ENCODE measurements at regions not wholly inside any gene's neighbourhood (a gene's known extent, or its start where the extent isn't known, plus 50 kb on each side); places are given as distances from the start of the nearest gene placed in this dataset.

DNA sequence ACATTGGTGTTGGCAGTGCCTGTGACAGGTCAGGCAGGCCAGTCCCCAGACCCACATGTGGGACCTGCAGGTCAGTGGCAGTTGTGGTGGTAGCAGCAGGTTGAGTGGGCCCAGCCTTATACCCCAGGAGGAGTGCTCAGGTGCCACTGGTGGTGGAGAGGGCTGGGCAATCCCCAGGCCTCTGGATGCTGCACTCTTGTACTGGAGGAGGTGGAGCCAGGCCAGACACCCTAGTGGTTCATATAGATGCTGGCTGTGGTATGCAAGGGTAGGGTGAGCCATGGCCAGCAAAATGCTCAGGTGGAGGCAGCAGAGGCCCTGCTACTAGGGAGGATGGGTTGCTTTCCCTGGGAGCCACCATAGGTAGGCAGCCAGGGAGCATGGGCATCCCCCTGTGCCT, 190.4 kb upstream of the TMPO start:
- Histone ChIP-seq H3K36me3 (replicated peaks in 1 of 2; ENCODE audit: control insufficient read depth in 1 of 2, insufficient read depth in 2 of 2, low read length in 1 of 2) (no peaks in the 10 kb centered on the region), H3K9ac (no peak overlapping the region), H3K27me3 (ENCODE audit: insufficient read depth) (no peaks in the 10 kb centered on the region), H3K4me3 (ENCODE audit: low read depth in 2 of 2, low read length in 1 of 2) (no peak overlapping the region), H3K27ac (ENCODE audit: low read depth in 2 of 2, low read length in 1 of 2) (no peak overlapping the region), H4K20me1 (ENCODE audit: insufficient read depth) (no peaks in the 10 kb centered on the region), H2AFZ (ENCODE audit: low read depth) (no peak overlapping the region), H3K9me3 (no peaks in the 10 kb centered on the region), H3K9me2 (no peaks in the 10 kb centered on the region), H3K79me2 (ENCODE audit: insufficient read depth) (no peaks in the 10 kb centered on the region), H3F3A (replicated peaks; ENCODE audit: insufficient read depth) (no peaks in the 10 kb centered on the region), H3K4me1 (ENCODE audit: control insufficient read depth in 1 of 2, insufficient read depth in 2 of 2, low read depth in 1 of 2, low read length in 1 of 2) (no peaks in the 10 kb centered on the region), H3K4me2 (no peak overlapping the region)
- TF ChIP-seq FOSL2 (IDR thresholded peaks at IDR 0.05; ENCODE audit: borderline replicate concordance, low read depth) (no peak), SMC3 (IDR thresholded peaks at IDR 0.05; ENCODE audit: low read depth, low read length) (no peak), MEF2A (IDR thresholded peaks at IDR 0.05; ENCODE audit: borderline replicate concordance, low read depth) (no peak), EP300 (IDR thresholded peaks at IDR 0.05; ENCODE audit: borderline replicate concordance in 1 of 2, low read depth in 1 of 2, low read length in 1 of 2) (no peak), SIN3A (IDR thresholded peaks at IDR 0.05; ENCODE audit: borderline replicate concordance, low read depth, low read length) (no peak), ELF1 (IDR thresholded peaks at IDR 0.05) (no peak), POLR2AphosphoS5 (IDR thresholded peaks at IDR 0.05; ENCODE audit: low read depth, low read length) (no peak), GABPA (IDR thresholded peaks at IDR 0.05; ENCODE audit: low read depth) (no peak), CHD2 (IDR thresholded peaks at IDR 0.05; ENCODE audit: low read length, partially characterized antibody) (no peak)
- TF ChIP-seq, protein P1, sequence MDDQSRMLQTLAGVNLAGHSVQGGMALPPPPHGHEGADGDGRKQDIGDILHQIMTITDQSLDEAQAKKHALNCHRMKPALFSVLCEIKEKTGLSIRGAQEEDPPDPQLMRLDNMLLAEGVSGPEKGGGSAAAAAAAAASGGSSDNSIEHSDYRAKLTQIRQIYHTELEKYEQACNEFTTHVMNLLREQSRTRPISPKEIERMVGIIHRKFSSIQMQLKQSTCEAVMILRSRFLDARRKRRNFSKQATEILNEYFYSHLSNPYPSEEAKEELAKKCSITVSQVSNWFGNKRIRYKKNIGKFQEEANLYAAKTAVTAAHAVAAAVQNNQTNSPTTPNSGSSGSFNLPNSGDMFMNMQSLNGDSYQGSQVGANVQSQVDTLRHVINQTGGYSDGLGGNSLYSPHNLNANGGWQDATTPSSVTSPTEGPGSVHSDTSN (IDR thresholded peaks at IDR 0.05): no peak
- TF ChIP-seq, protein P2, sequence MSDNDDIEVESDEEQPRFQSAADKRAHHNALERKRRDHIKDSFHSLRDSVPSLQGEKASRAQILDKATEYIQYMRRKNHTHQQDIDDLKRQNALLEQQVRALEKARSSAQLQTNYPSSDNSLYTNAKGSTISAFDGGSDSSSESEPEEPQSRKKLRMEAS (IDR thresholded peaks at IDR 0.05; ENCODE audit: low read depth): no peak
- TF ChIP-seq, protein P3, sequence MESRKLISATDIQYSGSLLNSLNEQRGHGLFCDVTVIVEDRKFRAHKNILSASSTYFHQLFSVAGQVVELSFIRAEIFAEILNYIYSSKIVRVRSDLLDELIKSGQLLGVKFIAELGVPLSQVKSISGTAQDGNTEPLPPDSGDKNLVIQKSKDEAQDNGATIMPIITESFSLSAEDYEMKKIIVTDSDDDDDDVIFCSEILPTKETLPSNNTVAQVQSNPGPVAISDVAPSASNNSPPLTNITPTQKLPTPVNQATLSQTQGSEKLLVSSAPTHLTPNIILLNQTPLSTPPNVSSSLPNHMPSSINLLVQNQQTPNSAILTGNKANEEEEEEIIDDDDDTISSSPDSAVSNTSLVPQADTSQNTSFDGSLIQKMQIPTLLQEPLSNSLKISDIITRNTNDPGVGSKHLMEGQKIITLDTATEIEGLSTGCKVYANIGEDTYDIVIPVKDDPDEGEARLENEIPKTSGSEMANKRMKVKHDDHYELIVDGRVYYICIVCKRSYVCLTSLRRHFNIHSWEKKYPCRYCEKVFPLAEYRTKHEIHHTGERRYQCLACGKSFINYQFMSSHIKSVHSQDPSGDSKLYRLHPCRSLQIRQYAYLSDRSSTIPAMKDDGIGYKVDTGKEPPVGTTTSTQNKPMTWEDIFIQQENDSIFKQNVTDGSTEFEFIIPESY (IDR thresholded peaks at IDR 0.05; ENCODE audit: borderline replicate concordance, low read depth): no peak
- TF ChIP-seq, protein P4, sequence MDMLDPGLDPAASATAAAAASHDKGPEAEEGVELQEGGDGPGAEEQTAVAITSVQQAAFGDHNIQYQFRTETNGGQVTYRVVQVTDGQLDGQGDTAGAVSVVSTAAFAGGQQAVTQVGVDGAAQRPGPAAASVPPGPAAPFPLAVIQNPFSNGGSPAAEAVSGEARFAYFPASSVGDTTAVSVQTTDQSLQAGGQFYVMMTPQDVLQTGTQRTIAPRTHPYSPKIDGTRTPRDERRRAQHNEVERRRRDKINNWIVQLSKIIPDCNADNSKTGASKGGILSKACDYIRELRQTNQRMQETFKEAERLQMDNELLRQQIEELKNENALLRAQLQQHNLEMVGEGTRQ (IDR thresholded peaks at IDR 0.05; ENCODE audit: borderline replicate concordance, low read depth, low read length): no peak
- TF ChIP-seq, protein P5, sequence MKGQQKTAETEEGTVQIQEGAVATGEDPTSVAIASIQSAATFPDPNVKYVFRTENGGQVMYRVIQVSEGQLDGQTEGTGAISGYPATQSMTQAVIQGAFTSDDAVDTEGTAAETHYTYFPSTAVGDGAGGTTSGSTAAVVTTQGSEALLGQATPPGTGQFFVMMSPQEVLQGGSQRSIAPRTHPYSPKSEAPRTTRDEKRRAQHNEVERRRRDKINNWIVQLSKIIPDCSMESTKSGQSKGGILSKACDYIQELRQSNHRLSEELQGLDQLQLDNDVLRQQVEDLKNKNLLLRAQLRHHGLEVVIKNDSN (IDR thresholded peaks at IDR 0.05; ENCODE audit: borderline replicate concordance, low read depth): no peak
- TF ChIP-seq, protein P6, sequence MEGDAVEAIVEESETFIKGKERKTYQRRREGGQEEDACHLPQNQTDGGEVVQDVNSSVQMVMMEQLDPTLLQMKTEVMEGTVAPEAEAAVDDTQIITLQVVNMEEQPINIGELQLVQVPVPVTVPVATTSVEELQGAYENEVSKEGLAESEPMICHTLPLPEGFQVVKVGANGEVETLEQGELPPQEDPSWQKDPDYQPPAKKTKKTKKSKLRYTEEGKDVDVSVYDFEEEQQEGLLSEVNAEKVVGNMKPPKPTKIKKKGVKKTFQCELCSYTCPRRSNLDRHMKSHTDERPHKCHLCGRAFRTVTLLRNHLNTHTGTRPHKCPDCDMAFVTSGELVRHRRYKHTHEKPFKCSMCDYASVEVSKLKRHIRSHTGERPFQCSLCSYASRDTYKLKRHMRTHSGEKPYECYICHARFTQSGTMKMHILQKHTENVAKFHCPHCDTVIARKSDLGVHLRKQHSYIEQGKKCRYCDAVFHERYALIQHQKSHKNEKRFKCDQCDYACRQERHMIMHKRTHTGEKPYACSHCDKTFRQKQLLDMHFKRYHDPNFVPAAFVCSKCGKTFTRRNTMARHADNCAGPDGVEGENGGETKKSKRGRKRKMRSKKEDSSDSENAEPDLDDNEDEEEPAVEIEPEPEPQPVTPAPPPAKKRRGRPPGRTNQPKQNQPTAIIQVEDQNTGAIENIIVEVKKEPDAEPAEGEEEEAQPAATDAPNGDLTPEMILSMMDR (IDR thresholded peaks at IDR 0.05): no peak
- TF ChIP-seq, protein P7, sequence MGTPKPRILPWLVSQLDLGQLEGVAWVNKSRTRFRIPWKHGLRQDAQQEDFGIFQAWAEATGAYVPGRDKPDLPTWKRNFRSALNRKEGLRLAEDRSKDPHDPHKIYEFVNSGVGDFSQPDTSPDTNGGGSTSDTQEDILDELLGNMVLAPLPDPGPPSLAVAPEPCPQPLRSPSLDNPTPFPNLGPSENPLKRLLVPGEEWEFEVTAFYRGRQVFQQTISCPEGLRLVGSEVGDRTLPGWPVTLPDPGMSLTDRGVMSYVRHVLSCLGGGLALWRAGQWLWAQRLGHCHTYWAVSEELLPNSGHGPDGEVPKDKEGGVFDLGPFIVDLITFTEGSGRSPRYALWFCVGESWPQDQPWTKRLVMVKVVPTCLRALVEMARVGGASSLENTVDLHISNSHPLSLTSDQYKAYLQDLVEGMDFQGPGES (IDR thresholded peaks at IDR 0.05; ENCODE audit: low read depth, low read length): no peak
- ChIA-PET POLR2A (no interaction called here), CTCF (no interaction called here)
- no peak for DNase-seq

All from SK-N-SH (cell line).